Limb (tissue), 2 donors: ENCODE measurements at regions not wholly inside any gene's neighbourhood (a gene's known extent, or its start where the extent isn't known, plus 50 kb on each side); places are given as distances from the start of the nearest gene placed in this dataset.

Experiments used
- DNase-seq, 2 donors: peaks; one replicate each; pipeline ENCODE4 v3.0.0-alpha.2; 2016; ENCODE audit errors: extremely low spot score in 2 of 2

GRCh38 chrX:7223271-7223670, 75.3 kb upstream of the PUDP start:
- no peak for DNase-seq

DNA sequence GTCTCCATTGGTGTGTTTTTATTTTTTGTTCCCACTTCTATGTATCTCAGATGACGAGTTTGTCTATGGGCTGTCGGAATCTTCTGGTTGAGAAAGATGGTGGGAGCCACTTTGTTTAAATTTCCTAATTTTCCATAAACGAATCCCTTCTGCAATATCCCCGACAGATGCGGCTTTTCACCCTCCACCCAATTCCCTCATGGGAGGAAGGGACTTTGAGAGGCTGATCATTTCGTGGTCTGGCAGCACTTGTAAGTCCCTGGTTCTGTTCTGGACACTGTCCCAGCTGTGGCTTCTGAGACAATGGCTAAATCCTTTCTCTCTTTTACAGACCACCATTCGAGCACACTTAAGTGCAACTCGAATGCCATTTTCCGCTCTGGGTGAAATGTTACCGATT, 72.2 kb upstream of the PUDP start:
- no peak for DNase-seq

DNA sequence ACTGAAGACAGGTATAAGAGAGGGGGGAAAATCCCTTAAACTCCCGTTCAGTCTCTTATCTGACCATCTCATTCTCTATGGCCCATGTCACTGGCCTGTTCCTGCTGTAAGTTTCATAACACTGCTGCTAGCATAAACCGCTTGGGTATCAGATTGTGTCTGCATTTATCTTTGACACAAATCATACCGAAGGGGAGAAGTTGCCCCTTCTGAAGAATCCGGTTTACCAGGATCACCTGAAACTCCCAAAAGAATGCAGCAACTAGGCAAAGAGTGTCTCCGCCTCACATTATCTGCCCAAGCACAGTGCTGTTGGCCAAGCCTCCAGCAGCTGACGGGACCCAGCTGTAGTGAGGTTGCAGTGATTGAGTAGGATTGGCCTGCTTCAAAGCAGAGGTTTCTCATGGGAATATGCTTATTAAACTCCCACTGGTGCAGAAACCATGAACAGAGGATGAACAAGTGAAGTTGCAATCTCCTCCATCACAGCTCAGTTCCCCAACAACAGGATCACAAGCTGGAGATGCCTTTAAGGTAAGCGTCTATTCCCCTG, 71.3 kb upstream of the PUDP start:
- no peak for DNase-seq

DNA sequence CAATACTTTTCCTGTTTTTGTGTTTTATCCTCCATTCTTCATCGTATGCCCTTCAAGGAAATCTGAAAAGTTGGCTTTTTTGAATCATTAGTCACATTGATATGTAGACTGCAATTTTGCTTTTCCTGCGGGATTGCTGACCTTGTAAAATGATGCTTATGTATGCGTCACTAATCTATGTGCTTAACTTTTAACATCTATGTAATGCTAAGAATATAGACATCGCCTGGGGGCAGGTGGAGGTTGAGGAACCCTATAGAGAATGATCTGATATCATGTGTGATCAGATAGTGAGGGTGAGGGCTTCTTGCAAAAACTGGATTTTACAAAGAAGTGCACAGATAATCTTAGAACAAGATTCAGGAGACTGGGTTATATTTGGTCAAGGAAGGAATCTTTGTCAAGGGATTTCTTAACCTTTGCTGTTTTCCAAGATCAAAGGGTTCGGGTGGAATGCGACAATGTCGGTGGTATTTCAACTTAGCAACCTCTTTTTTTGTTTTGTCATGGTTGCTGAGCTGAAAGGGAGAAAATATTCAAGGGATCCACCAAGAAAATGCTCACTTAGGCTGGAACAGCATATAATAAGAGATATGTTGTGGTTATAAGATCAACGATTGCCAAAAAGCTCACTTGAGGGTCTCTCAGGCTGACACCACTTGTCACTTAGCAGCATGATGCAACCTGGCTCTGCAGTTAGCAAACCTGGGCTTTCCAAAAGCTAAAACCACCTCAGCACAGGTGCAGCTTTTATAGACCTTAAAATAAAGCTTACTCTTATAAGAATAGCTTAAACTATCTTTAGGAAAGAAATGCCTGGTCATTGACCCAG, 70.6 kb upstream of the PUDP start:
- no peak for DNase-seq

DNA sequence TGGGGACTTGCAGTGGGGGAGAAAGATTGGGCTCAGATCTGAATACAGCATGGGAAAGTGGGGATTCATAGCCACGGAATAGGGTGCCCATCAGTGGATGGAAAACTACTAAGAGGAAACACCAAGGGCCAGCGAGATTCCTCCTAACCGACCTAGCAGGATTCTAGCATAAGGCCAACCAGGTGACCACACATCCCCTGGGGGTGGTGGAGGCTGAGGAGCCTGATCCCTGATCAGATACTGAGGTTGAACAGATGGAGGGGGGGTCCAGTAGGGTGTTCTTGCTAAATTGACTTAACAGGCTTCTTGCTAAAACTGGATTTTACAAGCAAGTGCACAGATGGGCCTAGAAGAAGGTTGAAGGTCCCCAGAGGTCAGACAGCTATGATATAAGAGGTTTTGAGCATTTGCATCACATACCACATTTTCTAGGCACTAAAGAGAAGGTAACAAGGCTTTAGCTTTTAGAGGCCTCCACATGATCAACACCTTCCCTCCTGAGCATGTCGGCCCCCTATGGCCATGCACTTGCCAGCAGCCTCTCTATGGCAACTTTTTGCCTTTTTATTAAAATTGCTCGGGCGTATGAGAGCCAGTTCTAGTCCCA, 69.1 kb upstream of the PUDP start:
- no peak for DNase-seq

DNA sequence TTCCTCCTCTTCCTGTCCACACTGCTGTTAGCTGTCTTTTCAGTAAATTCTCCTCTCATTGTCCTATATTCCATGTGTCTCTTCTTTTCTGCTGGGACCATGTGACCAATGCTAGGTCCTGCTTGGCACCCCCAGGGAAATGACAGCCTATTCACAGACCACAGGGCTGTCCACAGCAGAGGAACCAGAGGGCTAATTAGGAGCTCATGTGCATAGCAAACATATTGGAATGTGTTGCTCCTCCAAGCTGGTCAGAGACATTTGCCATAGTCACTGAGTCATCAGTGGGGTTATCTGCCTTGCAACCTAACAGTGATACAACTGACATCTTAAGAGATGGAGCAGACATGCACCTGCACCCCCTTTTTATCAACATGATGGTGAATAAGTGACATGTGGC, 67.9 kb upstream of the PUDP start:
- no peak for DNase-seq

DNA sequence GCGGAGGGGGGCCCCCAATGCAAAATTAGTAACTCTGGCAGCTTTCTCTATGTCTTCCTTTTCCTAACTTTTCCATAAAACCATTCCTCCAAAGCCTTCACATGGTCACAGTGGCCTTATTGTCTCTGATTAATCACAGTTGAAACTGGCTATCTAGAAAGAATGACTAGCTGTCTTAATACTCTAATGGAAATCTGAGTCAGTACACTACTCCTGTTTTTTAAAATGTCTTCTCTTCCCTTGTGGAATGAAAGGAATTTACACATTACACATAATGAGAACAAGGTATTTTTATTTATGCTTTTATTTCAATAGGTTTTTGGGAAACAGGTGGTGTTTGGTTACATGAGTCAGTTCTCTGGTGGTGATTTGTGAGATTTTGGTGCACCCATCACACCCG, 66.3 kb upstream of the PUDP start:
- no peak for DNase-seq

- no peak for DNase-seq
Measured at GRCh38 chrX:7205037-7205577, 57.2 kb upstream of the PUDP start.

DNA sequence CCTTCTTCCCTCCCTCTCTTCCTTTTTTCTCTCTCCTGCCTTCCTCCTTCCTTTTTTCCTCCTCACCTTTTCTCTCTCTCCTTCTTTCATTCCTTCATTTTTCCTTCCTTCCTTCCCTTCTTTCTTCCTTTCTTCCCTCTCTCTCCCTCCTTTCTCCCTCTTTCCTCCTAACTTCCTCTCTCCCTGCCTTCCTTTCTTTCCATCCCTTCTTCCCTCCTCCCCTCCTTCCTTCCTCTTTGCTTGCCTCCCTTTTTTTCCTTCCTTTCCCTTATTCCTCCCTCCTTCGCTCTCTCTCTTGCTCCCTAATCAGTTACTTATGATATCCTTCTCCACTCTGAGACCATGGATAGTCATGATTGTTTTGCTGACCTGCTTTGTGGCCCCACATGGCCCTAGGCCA, 56.7 kb upstream of the PUDP start:
- no peak for DNase-seq

GRCh38 chrX:7202206-7202605, 54.3 kb upstream of the PUDP start:
- DNase-seq: no peak

GRCh38 chrX:7201496-7201895, 53.5 kb upstream of the PUDP start:
- DNase-seq: no peak

GRCh38 chrX:7198499-7198898, 50.5 kb upstream of the PUDP start:
- DNase-seq: no peak
